GM19238 (cell line): ENCODE measurements at regions not wholly inside any gene's neighbourhood (a gene's known extent, or its start where the extent isn't known, plus 50 kb on each side); places are given as distances from the start of the nearest gene placed in this dataset.
"Not testable (repeated sequence)": the region's sequence is repeated elsewhere in the genome, so short reads cannot be mapped to it uniquely, and the experiment has no call there.

Experiments used
- DNase-seq: peaks from one replicate; pipeline ENCODE4 v3.0.0; 2011; ENCODE audit warnings: low spot score; ENCODE audit not compliant: insufficient read length

- no peak for DNase-seq
Observed at GRCh38 chr14:83269583-83269982, 1735.9 kb upstream of the SEL1L start.

GRCh38 chr14:83271663-83272062, 1738.0 kb upstream of the SEL1L start:
- no peak for DNase-seq

- no peak for DNase-seq
Observed at GRCh38 chr14:83280719-83281118, 1747.1 kb upstream of the SEL1L start.

- DNase-seq, result no peak
Observed at GRCh38 chr14:83282706-83283105, 1749.1 kb upstream of the SEL1L start.

- no peak for DNase-seq
Observed at GRCh38 chr14:83287300-83287699, 1753.6 kb upstream of the SEL1L start.

GRCh38 chr14:83289390-83289789, 1755.7 kb upstream of the SEL1L start:
- DNase-seq, result no peak

GRCh38 chr14:83289896-83290295, 1756.2 kb upstream of the SEL1L start:
- DNase-seq, result no peak

- no peak for DNase-seq
Observed at GRCh38 chr14:83290447-83290846, 1756.8 kb upstream of the SEL1L start.

GRCh38 chr14:83291714-83292113, 1758.1 kb upstream of the SEL1L start:
- no peak for DNase-seq

GRCh38 chr14:83294941-83295340, 1761.3 kb upstream of the SEL1L start:
- no peak for DNase-seq

GRCh38 chr14:83297361-83297760, 1763.7 kb upstream of the SEL1L start:
- no peak for DNase-seq

GRCh38 chr14:83298016-83298415, 1764.4 kb upstream of the SEL1L start:
- DNase-seq, result not testable (repeated sequence)

- DNase-seq, result no peak
Observed at GRCh38 chr14:83300476-83301064, 1766.9 kb upstream of the SEL1L start.

GRCh38 chr14:83301791-83302190, 1768.1 kb upstream of the SEL1L start:
- DNase-seq, result no peak

- no peak for DNase-seq
Observed at GRCh38 chr14:83309211-83309610, 1775.6 kb upstream of the SEL1L start.

GRCh38 chr14:83309833-83310232, 1776.2 kb upstream of the SEL1L start:
- DNase-seq, result no peak

- no peak for DNase-seq
Observed at GRCh38 chr14:83312511-83312910, 1778.9 kb upstream of the SEL1L start.

GRCh38 chr14:83314764-83315163, 1781.1 kb upstream of the SEL1L start:
- no peak for DNase-seq

- DNase-seq, result no peak
Observed at GRCh38 chr14:83316356-83316755, 1782.7 kb upstream of the SEL1L start.

GRCh38 chr14:83320837-83321236, 1787.2 kb upstream of the SEL1L start:
- no peak for DNase-seq

- no peak for DNase-seq
Observed at GRCh38 chr14:83331513-83331912, 1797.9 kb upstream of the SEL1L start.

- DNase-seq, result no peak
Observed at GRCh38 chr14:83342590-83342989, 1808.9 kb upstream of the SEL1L start.

GRCh38 chr14:83347874-83348273, 1814.2 kb upstream of the SEL1L start:
- no peak for DNase-seq

- no peak for DNase-seq
Observed at GRCh38 chr14:83355609-83356008, 1822.0 kb upstream of the SEL1L start.
